ENCODE measurements at regions not wholly inside any gene's neighbourhood (a gene's known extent, or its start where the extent isn't known, plus 50 kb on each side); places are given as distances from the start of the nearest gene placed in this dataset.
"Not testable (repeated sequence)": the region's sequence is repeated elsewhere in the genome, so short reads cannot be mapped to it uniquely, and the experiment has no call there.

DNA sequence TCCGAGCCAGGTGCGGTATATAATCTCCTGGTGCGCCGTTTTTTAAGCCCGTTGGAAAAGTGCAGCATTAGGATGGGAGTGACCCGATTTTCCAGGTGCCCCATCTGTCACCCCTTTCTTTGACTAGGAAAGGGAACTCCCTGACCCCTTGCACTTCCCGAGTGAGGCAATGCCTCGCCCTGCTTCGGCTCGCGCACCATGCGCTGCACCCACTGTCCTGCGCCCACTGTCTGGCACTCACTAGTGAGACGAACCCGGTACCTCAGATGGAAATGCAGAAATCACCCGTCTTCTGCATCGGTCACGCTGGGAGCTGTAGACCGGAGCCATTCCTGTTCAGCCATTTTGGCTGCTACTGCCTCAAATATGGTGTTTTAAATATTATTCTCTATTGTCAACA, 198.0 kb downstream of the MEIS1 start:
- not testable (repeated sequence) for DNase-seq

DNA sequence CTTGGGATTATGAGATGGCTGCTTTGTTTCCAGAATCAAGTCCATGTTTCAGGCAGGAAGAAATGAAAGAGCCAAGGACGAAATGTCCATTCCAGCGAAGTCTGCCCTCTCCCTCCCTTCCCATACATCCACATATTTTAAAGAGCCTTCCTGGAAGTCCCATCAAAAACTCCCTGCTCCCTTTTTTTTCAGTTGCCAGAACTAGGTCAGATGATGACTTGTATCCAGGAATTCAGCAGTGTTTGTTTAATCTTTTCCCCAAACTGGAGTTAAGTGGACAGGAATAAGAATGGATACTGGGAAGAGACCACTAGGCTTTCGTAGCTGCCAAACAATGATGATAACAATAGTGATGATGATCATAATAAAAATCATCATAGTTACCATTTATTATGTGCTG, 198.7 kb downstream of the MEIS1 start:
- DNase-seq = peak; percentile 3

DNA sequence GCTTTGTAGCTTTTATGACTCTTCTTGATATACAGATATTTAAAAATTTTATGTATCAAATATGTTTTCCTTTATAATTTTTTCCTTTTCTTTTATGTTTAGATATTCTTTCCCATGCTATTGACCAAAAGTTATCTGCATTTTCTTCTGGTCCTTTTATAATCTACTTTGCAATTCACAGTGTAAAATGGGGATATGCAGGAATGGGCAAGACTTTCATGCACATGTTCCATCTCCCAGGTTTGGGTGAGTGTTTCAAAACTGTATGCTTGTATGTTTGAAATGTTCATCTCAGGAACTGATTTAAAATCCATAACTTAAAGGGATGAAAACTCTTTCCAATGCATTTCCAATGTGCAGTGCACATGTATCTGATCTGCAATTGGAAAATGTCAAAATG, 199.9 kb downstream of the MEIS1 start:
- DNase-seq = no peak

DNA sequence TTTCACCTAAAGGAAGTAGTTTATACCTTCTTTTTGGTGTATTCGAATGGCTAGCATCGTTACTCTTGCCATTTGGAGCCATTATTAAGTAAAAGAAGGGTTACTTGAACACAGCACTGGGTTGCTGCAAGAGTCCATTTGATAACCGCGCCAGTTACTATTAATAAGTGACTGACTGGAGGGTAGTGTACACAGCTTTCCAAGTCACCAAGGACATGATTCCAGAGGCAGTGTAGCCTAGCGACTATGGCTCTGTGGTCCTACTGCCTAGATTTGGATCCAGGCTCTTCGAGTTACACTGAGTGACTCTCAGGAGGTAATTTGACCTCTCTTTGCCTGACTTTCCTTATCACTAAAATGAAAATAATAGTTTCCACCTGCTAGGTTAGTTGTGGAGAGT, 206.8 kb downstream of the MEIS1 start:
- no peak for DNase-seq

DNA sequence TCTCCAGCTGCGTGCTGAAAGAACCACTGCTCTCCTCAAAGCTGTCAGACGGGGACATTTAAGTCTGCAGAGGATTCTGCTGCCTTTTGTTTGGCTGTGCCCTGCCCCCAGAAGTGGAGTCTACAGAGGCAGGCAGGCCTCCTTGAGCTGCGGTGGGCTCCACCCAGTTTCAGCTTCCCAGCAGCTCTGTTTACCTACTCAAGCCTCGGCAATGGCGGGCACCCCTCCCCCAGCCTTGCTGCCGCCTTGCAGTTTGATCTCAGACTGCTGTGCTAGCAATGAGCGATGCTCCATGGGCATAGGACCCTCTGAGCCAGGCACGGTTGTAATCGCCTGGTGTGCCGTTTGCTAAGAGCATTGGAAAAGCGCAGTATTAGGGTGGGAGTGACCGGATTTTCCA, 213.2 kb downstream of the MEIS1 start:
- not testable (repeated sequence) for DNase-seq

DNA sequence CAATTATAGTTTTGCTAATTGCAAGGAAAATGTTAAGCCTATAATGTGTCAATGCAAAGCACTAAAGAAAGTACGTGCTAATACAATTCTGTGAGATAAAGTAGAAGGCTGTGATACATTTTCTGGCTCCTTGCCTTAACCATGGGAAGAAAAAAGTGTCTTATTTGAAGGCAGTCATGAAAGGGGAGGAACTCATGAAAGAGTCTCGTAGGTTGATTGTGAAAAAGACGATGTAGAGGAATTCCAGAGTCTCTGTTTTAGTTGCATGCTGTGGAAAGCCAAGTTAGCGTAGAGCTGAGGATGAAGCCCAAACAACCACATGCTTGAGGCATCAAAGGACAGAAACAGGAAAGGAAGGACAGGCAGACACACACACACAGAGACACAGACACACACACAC, 214.1 kb downstream of the MEIS1 start:
- DNase-seq = no peak

DNA sequence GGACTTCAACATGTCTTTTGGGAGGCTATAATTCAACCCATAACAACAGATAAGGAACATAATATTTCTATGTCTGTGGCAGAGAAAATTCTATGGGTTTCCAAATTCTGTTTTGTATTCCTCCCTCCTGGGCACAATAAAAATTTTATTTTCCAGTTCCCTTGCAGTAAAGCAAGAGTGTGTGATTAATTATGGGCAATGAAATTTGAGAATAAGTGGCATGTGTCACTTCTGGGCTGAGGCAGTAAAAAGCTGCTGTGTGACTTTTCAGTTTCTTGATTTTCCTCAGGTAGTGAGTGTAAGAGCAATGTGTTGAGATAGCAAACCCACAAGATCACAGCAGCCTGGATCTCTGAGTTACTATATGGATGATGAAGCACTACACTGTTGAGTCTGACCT, 216.4 kb downstream of the MEIS1 start:
- no peak for DNase-seq

DNA sequence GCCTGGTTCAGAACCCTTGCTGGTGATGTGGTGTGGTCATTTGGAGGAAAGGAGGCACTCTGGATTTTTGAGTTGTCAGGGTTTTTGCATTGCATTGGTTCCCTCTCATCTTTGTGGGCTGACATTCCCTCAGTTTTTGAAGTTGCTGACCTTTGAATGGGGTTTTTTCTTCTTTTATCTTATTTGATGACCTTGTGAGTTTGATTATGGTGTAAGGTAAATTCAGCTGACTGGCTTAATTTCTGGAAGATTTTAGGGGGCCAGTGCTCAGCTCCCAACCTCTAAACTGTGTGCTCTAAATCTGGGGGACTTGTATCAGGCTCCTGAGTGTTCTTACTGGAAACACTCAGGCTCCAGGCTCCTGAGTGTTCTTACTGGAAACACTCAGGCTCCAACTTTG, 225.9 kb downstream of the MEIS1 start:
- no peak for DNase-seq

DNA sequence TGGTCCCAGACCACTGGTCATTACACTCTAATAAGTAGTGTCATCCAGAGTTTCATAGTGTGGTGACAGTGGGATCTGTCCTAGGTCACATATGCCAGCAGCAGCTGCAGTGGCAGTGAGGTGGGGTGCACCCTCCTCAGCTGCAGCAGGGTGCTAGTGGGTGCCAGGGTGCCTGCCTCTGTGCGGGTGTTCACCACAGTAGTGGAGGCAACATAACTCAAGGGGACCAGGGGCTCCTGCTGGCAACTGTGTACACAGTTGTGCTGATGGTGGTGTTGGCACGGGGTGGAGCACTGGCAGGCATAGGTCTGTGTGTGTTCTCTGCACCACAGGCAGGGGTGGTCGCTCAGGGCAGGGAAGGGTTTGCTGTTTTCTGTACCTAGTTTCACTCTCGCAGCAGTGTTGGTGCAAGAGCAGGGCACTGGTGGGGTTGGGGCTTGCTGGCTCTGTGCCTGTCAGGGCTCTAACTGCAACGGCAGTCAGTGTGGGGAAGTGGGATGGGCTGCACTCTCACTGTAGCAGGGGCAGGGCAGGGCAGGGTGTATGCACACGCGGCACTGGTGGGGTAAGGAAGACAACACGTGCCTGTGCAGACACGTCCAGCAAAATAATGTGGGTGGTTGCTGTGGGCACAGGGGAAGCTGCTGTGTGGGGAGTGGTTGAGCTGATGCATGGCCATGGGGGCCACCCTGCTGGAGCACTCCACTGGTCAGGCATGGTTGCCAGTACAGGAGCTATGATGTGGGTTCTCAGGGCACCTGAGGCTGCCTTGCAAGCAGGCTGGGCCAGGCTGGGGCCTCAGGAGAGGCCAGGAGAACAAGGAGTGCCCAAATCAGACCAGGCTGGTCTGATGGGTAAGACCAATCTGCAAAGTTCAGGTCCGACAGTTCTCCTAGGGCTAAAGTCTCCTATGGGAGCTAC, 226.6 kb downstream of the MEIS1 start:
- DNase-seq = no peak

DNA sequence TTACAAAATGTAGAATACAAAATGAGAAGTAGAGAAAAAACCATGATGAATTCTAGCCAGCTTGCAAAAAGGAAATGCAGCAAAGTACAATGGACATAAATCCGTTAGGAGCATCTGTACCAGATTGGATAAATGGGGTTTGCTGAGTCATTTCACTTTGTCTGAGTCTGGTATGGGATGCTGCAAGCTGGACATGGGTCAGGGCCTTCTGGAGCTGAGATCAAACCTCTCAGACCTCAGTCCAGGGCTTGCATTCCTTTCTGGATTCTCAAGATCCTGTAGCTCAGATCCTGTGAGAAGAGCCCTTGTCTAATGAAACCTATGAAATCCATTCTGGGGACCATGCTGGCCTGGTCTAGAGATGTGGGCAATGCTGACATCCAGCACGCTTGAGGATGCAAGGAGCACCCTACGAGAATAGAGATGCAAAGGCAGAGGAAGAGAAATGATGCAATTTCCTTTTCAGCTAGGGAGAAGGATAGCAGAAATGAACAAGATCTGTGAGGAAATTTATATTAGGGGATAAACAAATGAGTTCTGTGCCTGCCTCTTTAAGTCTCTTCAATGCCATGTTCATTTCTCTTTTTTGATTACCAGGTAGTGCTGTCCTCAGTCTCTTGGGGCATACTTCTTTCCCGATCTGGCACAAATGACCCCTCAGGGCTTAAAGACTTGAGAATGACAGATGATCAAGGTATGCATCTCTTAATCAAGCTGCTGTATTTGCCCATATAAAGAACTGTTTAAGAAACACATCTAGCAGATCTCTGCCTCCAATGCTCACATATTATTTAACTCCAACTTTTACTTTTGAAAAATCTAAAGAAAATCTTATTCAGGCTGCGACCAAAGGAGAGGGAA, 230.4 kb downstream of the MEIS1 start:
- no peak for DNase-seq

DNA sequence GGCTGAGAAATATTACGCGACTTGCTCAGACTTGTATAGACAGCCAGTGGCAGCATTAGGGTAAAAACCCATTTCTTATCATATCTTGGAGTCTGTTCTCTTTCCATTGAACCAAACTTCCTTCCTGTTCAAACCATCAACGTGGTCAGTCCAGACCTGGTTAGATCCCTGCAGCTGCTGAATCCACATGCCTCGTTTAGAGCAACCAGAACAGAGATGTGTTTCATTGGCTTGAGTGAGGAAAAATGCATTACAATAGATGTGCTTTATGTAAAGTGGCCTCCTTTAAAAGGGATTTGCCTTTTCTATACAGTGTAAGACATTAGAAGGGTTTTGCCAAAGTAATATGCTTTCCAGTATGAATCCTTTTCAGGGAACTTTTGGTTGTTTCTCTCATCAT, 232.4 kb downstream of the MEIS1 start:
- no peak for DNase-seq

DNA sequence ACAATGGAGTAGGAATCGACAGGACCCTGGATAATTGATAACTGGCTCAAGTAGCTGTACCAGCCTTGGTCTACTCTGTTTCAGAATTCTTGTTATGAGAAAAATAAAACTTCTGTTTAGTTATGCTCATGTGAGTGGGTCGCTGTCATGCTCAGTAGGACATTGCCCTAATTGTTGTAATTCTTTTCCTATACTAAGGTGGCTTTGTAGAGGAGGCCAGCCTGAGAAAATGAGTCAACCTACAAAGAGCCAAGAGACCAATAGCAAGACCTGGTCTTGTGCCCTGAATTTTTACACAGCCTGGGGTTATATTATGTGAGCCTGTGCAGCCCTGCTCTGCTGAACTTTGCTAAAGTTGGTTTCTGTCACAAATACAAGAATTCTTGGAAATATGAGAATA, 238.4 kb downstream of the MEIS1 start:
- no peak for DNase-seq

DNA sequence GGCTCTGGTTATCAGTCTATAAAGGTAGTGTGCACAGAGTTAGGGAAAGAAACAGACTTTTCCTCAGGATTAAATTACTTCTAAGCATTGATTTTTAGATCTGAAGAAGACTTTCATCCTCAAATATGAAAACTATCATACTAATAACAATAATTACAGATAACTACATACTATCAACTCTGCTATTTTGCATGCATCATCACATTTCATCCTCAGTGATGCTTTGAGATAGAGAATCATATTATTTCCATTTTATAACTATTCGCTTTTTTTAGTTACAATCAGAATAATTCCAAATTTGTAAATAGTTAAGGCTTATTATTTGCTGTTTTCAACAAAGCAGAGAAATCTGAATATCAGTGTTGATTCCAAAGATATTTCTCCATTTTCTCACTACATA, 239.2 kb downstream of the MEIS1 start:
- DNase-seq = no peak

DNA sequence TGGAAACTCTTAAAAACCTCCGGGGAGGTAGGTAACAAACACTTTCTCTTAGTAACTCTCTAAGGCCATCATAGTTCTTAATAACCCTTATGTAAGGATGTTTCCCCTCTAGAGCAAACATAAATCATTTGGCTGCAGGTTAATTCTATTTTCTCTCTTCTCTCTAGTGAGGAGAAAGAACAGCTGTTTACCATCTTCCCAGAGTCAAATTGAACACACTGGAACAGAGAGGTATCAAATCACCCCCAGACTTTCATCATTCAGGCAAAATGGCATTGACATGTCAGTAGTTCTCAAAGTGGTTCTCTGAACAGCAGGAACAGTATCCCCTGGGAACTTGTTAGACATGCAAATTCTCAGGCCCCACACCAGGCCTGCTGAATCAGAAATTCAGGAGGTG, 240.7 kb downstream of the MEIS1 start:
- DNase-seq = no peak

DNA sequence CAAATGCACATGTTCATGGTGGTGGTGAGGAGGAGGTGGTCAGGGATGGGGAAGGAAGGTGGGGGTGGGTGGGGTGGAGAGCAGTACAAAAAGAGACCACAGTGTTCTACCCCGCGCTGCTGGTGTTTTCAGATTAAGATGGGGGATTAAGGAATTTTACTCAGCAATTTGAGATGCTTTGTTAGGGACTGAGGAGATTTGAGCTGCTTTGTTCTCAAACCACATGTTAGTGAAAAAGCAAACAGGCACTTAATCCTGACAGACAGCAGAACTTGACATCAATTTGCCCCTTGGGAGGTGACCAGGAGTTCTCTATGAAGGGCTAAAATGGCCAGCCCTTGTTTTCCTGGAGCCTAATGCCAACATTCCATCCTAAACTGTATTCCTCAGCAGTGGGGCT, 244.5 kb downstream of the MEIS1 start:
- no peak for DNase-seq

DNA sequence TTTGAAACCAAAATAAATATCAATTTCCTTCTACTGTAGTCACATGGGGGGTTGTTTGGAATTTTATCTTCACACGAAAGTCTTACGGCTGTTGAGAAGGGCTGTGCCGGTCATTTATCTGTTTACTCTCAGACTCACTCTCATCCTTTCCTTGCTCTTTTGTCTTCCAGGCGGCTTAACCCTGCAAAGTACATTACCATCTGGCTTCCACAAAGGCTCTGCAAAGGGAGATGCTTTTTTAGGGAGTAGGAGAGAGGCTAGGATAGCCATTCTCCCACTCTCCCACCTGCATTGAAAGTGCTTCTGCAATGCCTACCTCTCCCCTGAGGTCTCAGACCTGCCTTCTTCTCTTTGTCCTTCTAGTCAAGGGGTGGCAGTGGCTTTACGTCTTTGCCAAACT, 247.6 kb downstream of the MEIS1 start:
- DNase-seq = no peak

DNA sequence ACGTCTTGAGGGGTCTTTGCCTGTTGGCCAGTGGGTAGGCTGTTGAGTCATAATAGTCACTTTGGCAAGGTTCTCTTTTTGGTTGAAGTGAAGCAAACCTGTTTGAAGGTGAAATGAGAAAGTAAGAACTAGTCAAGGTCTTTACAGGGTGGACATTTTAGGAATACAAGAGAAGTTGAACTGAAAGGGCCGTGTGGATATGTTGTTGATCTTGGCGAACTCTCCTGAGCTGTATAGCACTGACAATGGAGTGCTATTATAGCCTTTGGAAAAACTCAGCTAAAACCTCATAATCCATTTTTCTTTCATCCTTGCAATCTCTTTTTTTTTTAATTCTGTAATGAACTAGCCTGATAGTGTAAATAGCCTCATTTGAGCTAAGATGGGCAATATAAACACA, 248.1 kb downstream of the MEIS1 start:
- no peak for DNase-seq

DNA sequence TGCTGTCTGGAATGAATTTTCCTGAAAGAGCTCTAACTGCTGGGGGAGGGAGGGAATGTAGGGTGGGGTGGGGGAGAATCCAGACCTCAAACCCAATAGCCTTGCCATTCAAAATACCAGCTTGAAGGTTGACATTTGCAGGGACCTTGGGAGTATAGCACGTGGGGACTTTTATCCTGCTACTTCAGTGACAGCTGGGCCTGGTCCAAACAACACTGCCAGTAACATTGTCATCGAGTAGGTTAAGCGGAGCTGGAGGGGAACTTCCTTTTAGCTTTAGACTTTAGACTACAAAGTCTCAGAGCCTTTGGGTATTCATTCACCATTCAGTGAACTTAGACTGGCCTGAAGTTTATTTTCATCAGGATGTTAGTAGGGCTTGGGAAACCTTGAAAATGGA, 248.7 kb downstream of the MEIS1 start:
- no peak for DNase-seq

DNA sequence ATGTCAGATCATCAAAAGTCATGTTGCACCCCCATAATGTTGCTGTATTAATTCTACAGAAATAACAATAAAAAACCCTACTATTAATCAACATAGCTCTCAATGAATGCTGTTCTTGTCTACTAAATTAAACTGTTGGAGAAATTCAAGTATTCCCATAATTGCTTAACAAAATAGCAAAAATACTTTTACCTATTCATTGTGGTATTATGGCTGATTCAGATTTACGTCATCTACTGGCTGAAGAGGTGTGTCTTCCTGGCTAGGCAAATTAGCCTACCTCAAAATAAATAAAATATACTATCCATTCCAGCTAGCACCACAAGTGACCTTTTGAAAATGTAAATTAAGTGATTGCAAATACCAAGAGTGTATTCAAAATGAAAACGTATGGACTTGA, 249.4 kb downstream of the MEIS1 start:
- DNase-seq = no peak

DNA sequence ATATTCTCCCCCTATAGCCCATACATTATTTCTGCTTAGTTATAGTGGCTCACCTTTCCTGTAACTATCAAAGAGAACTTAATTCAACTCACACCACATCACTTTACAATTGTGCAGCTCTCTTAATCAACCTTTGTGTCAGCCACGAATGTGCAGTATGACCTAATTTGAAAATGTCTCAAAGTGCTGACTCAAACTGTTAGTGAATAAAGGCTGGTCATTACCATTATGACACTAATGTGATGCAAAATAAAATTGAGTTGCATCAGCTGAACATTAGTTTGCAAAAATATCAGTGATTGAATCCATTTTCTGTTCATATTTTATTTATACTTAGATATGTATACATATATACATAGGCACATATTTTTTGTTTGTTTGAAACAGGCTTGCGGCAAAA, 251.8 kb downstream of the MEIS1 start:
- DNase-seq = no peak

DNA sequence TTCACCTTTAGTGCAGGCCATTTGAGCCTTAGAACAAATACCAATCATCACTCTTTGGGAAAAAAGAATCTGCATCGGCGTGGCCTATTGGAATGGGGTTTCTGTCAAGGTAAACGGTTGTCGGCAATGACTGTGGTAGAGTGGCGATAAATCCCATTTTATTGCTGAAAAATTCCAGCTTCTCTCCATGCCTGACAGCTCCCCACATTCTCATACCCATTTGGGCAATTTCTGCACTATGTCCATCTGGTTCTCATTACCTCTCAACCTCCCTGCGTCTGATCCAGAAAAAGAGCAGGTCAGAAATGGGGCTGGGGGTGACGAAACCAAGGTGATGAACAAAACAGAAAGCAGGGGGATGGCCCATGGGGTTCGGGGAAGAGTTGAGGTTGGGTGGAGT, 254.0 kb downstream of the MEIS1 start:
- no peak for DNase-seq

DNA sequence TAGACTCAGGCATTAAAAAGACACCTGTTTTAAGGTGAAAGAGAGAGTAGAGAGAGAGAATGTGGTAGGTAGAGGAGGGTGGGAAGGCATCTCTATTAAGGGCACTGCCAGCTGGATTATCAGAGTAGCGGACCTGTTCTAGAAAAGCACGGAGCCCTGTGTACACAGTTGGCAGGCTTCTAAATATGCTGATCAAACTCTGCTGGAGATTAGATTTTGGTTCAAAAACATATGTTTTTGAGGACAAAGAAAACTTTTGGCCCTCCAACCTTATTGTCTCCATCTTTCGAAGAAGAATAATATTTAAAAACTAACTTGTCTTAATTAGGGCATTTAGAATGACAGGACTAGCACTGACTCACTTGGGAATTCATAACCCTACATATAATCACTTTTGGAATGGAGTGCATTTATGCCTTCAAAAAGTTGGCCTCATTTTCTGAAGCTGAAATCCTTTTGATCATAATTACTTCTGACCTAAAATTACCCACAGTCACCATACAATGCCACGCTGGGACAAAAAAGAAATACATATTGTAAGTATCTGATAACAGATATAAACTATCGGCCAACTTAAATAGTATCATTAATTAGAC, 254.6 kb downstream of the MEIS1 start:
- DNase-seq = no peak

Data from muscle of arm (tissue), 1 donor.